H9 (cell line): ENCODE measurements at regions not wholly inside any gene's neighbourhood (a gene's known extent, or its start where the extent isn't known, plus 50 kb on each side); places are given as distances from the start of the nearest gene placed in this dataset.

ENCODE experiments used
- DNase-seq: peaks from one replicate; pipeline ENCODE4 v3.0.0-alpha.2; 2017
- H2AFZ ChIP-seq: one replicate; pipeline ENCODE4 v1.6.1; 2013; ENCODE audit warnings: mild to moderate bottlenecking, low read length, control low read depth, moderate library complexity
- H2AK5ac ChIP-seq: 2 replicates; pipeline ENCODE4 v1.6.1; 2013; ENCODE audit warnings: low read length, control low read depth, mixed read lengths; ENCODE audit not compliant: insufficient read length
- H2BK120ac ChIP-seq: one replicate; pipeline ENCODE4 v1.6.1; 2013; ENCODE audit warnings: low read depth, mild to moderate bottlenecking, low read length, control low read depth, inconsistent platforms; ENCODE audit not compliant: poor library complexity, severe bottlenecking
- H2BK12ac ChIP-seq: 2 replicates; pipeline ENCODE4 v1.6.1; 2013; ENCODE audit warnings: low read length, control low read depth, mixed read lengths, low read depth; ENCODE audit not compliant: insufficient read length
- H2BK15ac ChIP-seq: 2 replicates; pipeline ENCODE4 v1.6.1; 2013; ENCODE audit warnings: low read depth, low read length, control low read depth
- H2BK20ac ChIP-seq: one replicate; pipeline ENCODE4 v1.6.1; 2013; ENCODE audit warnings: low read depth, mild to moderate bottlenecking, low read length, control low read depth, inconsistent platforms; ENCODE audit not compliant: poor library complexity, severe bottlenecking
- H2BK5ac ChIP-seq: 2 replicates; pipeline ENCODE4 v1.6.1; 2013; ENCODE audit warnings: low read length, control low read depth, mixed read lengths; ENCODE audit not compliant: insufficient read length
- H3K14ac ChIP-seq: 2 replicates; pipeline ENCODE4 v1.6.1; 2013; ENCODE audit warnings: low read length, control low read depth; ENCODE audit not compliant: insufficient read depth
- H3K18ac ChIP-seq: 2 replicates; pipeline ENCODE4 v1.6.1; 2013; ENCODE audit warnings: low read depth, mild to moderate bottlenecking, mixed read lengths, low read length, control low read depth; ENCODE audit not compliant: insufficient read length
- H3K23ac ChIP-seq: 2 replicates; pipeline ENCODE4 v1.6.1; 2013; ENCODE audit warnings: low read length, control low read depth, mixed read lengths, low read depth; ENCODE audit not compliant: insufficient read length
- H3K23me2 ChIP-seq: 2 replicates; pipeline ENCODE4 v1.6.1; 2013; ENCODE audit warnings: low read depth, mild to moderate bottlenecking, mixed read lengths, low read length, control low read depth; ENCODE audit not compliant: insufficient read length, poor library complexity, severe bottlenecking
- H3K27ac ChIP-seq: 2 replicates; pipeline ENCODE4 v1.5.1; 2013; ENCODE audit warnings: low read length, control low read depth, mixed read lengths, low read depth; ENCODE audit not compliant: insufficient read length
- H3K27me3 ChIP-seq: 2 replicates; pipeline ENCODE4 v1.6.1; 2013; ENCODE audit warnings: low read length, control low read depth, inconsistent platforms; ENCODE audit not compliant: insufficient read depth
- H3K4ac ChIP-seq: 2 replicates; pipeline ENCODE4 v1.6.1; 2013; ENCODE audit warnings: low read depth, mild to moderate bottlenecking, control low read depth, inconsistent platforms, low read length, moderate library complexity
- H3K4me1 ChIP-seq: 2 replicates; pipeline ENCODE4 v1.6.1; 2013; ENCODE audit warnings: low read length, control low read depth, inconsistent platforms; ENCODE audit not compliant: insufficient read depth
- H3K4me2 ChIP-seq: 2 replicates; pipeline ENCODE4 v1.6.1; 2013; ENCODE audit warnings: low read length, control low read depth, mixed read lengths; ENCODE audit not compliant: insufficient read length, insufficient read depth
- H3K56ac ChIP-seq: 2 replicates; pipeline ENCODE4 v1.6.1; 2013; ENCODE audit warnings: low read depth, mild to moderate bottlenecking, mixed read lengths, low read length, control low read depth; ENCODE audit not compliant: insufficient read length
- H3K79me1 ChIP-seq: 2 replicates; pipeline ENCODE4 v1.6.1; 2013; ENCODE audit warnings: low read depth, mild to moderate bottlenecking, moderate library complexity, low read length, control low read depth, inconsistent platforms; ENCODE audit not compliant: insufficient read depth, poor library complexity, severe bottlenecking
- H3K79me2 ChIP-seq: 2 replicates; pipeline ENCODE4 v1.6.1; 2013; ENCODE audit warnings: low read length, control low read depth, inconsistent platforms; ENCODE audit not compliant: insufficient read depth
- H3K9ac ChIP-seq: 2 replicates; pipeline ENCODE4 v1.6.1; 2013; ENCODE audit warnings: low read length, control low read depth, mixed read lengths; ENCODE audit not compliant: insufficient read length; ENCODE audit errors: extremely low read depth
- H3K9me3 ChIP-seq: one replicate; pipeline ENCODE4 v1.6.1; 2013; ENCODE audit warnings: low read depth, low read length, inconsistent platforms; ENCODE audit not compliant: control insufficient read depth
- H3T11ph ChIP-seq: one replicate; pipeline ENCODE4 v1.6.1; 2013; ENCODE audit warnings: mild to moderate bottlenecking, low read length, control low read depth, inconsistent platforms
- H4K20me1 ChIP-seq: one replicate; pipeline ENCODE4 v1.6.1; 2013; ENCODE audit not compliant: control insufficient read depth, insufficient read length, insufficient read depth
- H4K5ac ChIP-seq: 2 replicates; pipeline ENCODE4 v1.6.1; 2013; ENCODE audit warnings: low read depth, mild to moderate bottlenecking, mixed read lengths, low read length, control low read depth; ENCODE audit not compliant: insufficient read length
- H4K8ac ChIP-seq: replicated peaks from 2 replicates; pipeline ENCODE4 v1.6.1; 2013; ENCODE audit warnings: low read length, control low read depth, mixed read lengths, low read depth; ENCODE audit not compliant: insufficient read length
- H4K91ac ChIP-seq: 2 replicates; pipeline ENCODE4 v1.6.1; 2013; ENCODE audit warnings: low read depth, mild to moderate bottlenecking, moderate library complexity, mixed read lengths, low read length, control low read depth; ENCODE audit not compliant: insufficient read length
- H3K27ac Mint-ChIP-seq, 3 experiments: 2 replicates in 2 of 3; 3 replicates in 1 of 3; pipeline ENCODE4 v1.8.0; 2020 to 2021; ENCODE audit warnings: mixed read lengths in 3 of 3, mild to moderate bottlenecking in 1 of 3, moderate library complexity in 1 of 3
- H3K27me3 Mint-ChIP-seq: 2 replicates; pipeline ENCODE4 v1.8.0; 2021; ENCODE audit warnings: low read depth, mild to moderate bottlenecking, moderate library complexity, mixed read lengths
- H3K36me3 Mint-ChIP-seq, 3 experiments: 2 replicates in 2 of 3; 3 replicates in 1 of 3; pipeline ENCODE4 v1.8.0; 2020 to 2021; ENCODE audit warnings: low read depth in 3 of 3, mixed read lengths in 3 of 3; ENCODE audit not compliant: insufficient read depth in 1 of 3
- H3K4me1 Mint-ChIP-seq, 2 experiments: 2 replicates each; pipeline ENCODE4 v1.8.0; 2020; ENCODE audit warnings: mixed read lengths in 2 of 2
- H3K4me3 Mint-ChIP-seq, 2 experiments: 2 replicates in 1 of 2; 3 replicates in 1 of 2; pipeline ENCODE4 v1.8.0; 2020 to 2021; ENCODE audit warnings: mild to moderate bottlenecking in 2 of 2, mixed read lengths in 2 of 2, moderate library complexity in 1 of 2
- H3K9me3 Mint-ChIP-seq, 2 experiments: 2 replicates in 1 of 2; 3 replicates in 1 of 2; pipeline ENCODE4 v1.8.0; 2020; ENCODE audit warnings: mild to moderate bottlenecking in 2 of 2, mixed read lengths in 2 of 2, moderate library complexity in 1 of 2
- TF ChIP-seq, protein P1 (sequence below): fragments of 200-600 bp; sonication (generic); conservative IDR thresholded peaks from 3 replicates; pipeline ENCODE4 v1.8.0; 2021; ENCODE audit warnings: antibody characterized with exemption, mild to moderate bottlenecking

DNA sequence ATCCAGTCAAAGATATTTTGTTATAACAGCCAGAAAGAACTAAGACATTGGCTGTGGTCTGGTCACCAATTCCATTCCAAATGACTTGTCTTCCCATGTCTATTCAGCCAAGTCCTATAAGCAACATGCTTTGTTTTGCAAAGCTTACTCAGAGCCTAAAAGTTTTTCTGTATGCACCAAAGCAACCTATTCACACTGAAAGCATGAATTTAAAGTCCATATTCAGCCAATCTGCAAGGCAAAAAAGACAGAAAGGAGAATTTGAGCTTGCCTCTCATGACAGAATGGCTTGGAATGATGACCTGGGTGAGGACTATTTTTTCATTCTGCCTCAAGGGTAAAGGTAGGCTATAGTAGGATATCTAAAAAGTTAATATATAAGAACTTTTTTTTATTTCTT, 323.2 kb upstream of the NOCT start:
- H3K79me1 ChIP-seq = no peaks in the 10 kb centered on the region
- no peaks in the 10 kb centered on the region for H3K27me3 Mint-ChIP-seq

More for the DNA sequence above, 323.2 kb upstream of the NOCT start:
- Histone ChIP-seq H4K5ac (no peak overlapping the region), H2AFZ (no peak overlapping the region), H3K14ac (no peak overlapping the region), H2BK12ac (no peak overlapping the region), H4K91ac (no peak overlapping the region), H3K4ac (no peak overlapping the region), H2AK5ac (no peak overlapping the region), H3K18ac (no peak overlapping the region), H3K9ac (no peak overlapping the region), H3K79me2 (no peaks in the 10 kb centered on the region), H3K4me1 (peaks cover 2% of the 10 kb centered on the region; the same call in 1 of the 2 replicates), H3T11ph (no peak overlapping the region), H3K9me3 (no peaks in the 10 kb centered on the region), H3K4me2 (no peak overlapping the region), H3K27me3 (no peaks in the 10 kb centered on the region), H3K23me2 (no peaks in the 10 kb centered on the region), H3K56ac (no peak overlapping the region), H3K23ac (no peak overlapping the region), H2BK15ac (no peak overlapping the region), H3K27ac (no peak overlapping the region), H2BK20ac (no peak overlapping the region), H4K8ac (no peak overlapping the region), H2BK5ac (no peak overlapping the region), H2BK120ac (no peak overlapping the region), H4K20me1 (no peaks in the 10 kb centered on the region)
- peaks cover 15 to 25% of the 10 kb centered on the region in 2 experiments for H3K4me1 Mint-ChIP-seq
- H3K27ac Mint-ChIP-seq = no peak overlapping the region
- TF ChIP-seq, protein P1, sequence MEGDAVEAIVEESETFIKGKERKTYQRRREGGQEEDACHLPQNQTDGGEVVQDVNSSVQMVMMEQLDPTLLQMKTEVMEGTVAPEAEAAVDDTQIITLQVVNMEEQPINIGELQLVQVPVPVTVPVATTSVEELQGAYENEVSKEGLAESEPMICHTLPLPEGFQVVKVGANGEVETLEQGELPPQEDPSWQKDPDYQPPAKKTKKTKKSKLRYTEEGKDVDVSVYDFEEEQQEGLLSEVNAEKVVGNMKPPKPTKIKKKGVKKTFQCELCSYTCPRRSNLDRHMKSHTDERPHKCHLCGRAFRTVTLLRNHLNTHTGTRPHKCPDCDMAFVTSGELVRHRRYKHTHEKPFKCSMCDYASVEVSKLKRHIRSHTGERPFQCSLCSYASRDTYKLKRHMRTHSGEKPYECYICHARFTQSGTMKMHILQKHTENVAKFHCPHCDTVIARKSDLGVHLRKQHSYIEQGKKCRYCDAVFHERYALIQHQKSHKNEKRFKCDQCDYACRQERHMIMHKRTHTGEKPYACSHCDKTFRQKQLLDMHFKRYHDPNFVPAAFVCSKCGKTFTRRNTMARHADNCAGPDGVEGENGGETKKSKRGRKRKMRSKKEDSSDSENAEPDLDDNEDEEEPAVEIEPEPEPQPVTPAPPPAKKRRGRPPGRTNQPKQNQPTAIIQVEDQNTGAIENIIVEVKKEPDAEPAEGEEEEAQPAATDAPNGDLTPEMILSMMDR = no peak
- H3K36me3 Mint-ChIP-seq = no peaks in the 10 kb centered on the region
- H3K9me3 Mint-ChIP-seq = no peaks in the 10 kb centered on the region
- DNase-seq = no peak
- no peak overlapping the region for H3K4me3 Mint-ChIP-seq
